B cell (primary cell): ENCODE measurements at regions not wholly inside any gene's neighbourhood (a gene's known extent, or its start where the extent isn't known, plus 50 kb on each side); places are given as distances from the start of the nearest gene placed in this dataset.

Experiments
- ATAC-seq: fragments of 200-7000 bp; cut with Tn5 transposase; one replicate; pipeline ENCODE4 v1.10.0; 2021; ENCODE audit warnings: low read depth, mild to moderate bottlenecking, moderate number of reproducible peaks, moderate library complexity
- CTCF ChIA-PET: fragments of 350-600 bp; sonication (Branson Sonifier 250); formaldehyde crosslinking; loops from one replicate; lab custom pipeline; 2021; ENCODE audit warnings: antibody characterized with exemption, inconsistent platforms; lab: Charles Lee
- POLR2A ChIA-PET: fragments of 350-600 bp; sonication (Branson Sonifier 250); formaldehyde crosslinking; loops from one replicate; lab custom pipeline; 2021; ENCODE audit warnings: antibody characterized with exemption; lab: Charles Lee
- DNase-seq: peaks from one replicate; pipeline ENCODE4 v3.0.0; 2013
- H2AFZ ChIP-seq: 2 replicates; pipeline ENCODE4 v1.6.1; 2012; ENCODE audit warnings: mild to moderate bottlenecking, low read depth, low read length; ENCODE audit not compliant: insufficient read depth, poor library complexity, severe bottlenecking
- H3K27ac ChIP-seq, 2 donors: 1 replicate in 1 of 2; 2 replicates in 1 of 2; pipeline ENCODE4 v1.5.1; 2012 to 2013; ENCODE audit warnings: low read length in 2 of 2, mild to moderate bottlenecking in 2 of 2, moderate library complexity in 1 of 2
- H3K27me3 ChIP-seq, 4 experiments: fragments of 200-600 bp in 1 of 4; sonication (generic) in 1 of 4; replicated peaks in 1 of 4; 1 replicate in 2 of 4; 2 replicates in 2 of 4; pipeline versions ENCODE4 v1.6.1 to v1.7.0; 2013 to 2016; ENCODE audit warnings: low read length in 3 of 4, mild to moderate bottlenecking in 2 of 4, mixed read lengths in 1 of 4, moderate library complexity in 1 of 4; ENCODE audit not compliant: insufficient read depth in 4 of 4, control insufficient read depth in 3 of 4; ENCODE audit errors: control extremely low read depth in 1 of 4
- H3K36me3 ChIP-seq, 2 experiments: replicated peaks in 1 of 2; 1 replicate in 1 of 2; 2 replicates in 1 of 2; pipeline versions ENCODE4 v1.6.1 to v1.7.1; 2013; ENCODE audit warnings: low read length in 1 of 2; ENCODE audit not compliant: insufficient read depth in 2 of 2, control insufficient read depth in 1 of 2; ENCODE audit errors: control extremely low read depth in 1 of 2, extremely low read depth in 1 of 2
- H3K4me1 ChIP-seq, 2 donors: fragments of 200-600 bp in 1 of 2; sonication (generic) in 1 of 2; 1 replicate in 1 of 2; 2 replicates in 1 of 2; pipeline versions ENCODE4 v1.5.1 to v1.6.1; 2013 to 2017; ENCODE audit warnings: low read length in 2 of 2; ENCODE audit not compliant: control insufficient read depth in 2 of 2, insufficient read depth in 2 of 2
- H3K4me2 ChIP-seq: replicated peaks from 2 replicates; pipeline ENCODE3; 2012; ENCODE audit warnings: mild to moderate bottlenecking, low read depth, low read length; ENCODE audit not compliant: poor library complexity, severe bottlenecking
- H3K4me3 ChIP-seq, 5 experiments: fragments of 200-600 bp in 1 of 5; sonication (generic) in 1 of 5; 1 replicate in 3 of 5; 2 replicates in 2 of 5; pipeline versions ENCODE4 v1.5.1 to v1.7.0; 2011 to 2016; ENCODE audit warnings: low read length in 4 of 5, mild to moderate bottlenecking in 4 of 5, low read depth in 2 of 5, control low read depth in 1 of 5, moderate library complexity in 1 of 5; ENCODE audit not compliant: insufficient read depth in 1 of 5; ENCODE audit errors: control extremely low read depth in 1 of 5, extremely low read depth in 1 of 5
- H3K79me2 ChIP-seq: fragments of 200-600 bp; sonication (generic); one replicate; pipeline ENCODE4 v1.6.0; 2016; ENCODE audit warnings: low read length; ENCODE audit not compliant: control insufficient read depth, insufficient read depth
- H3K9ac ChIP-seq: fragments of 200-600 bp; sonication (generic); 2 replicates; pipeline ENCODE4 v1.6.1; 2017; ENCODE audit warnings: mild to moderate bottlenecking, low read length, moderate library complexity
- H3K9me3 ChIP-seq, 3 donors: one replicate each; pipeline versions ENCODE4 v1.6.1 to v1.7.1; 2013; ENCODE audit warnings: low read length in 2 of 3; ENCODE audit not compliant: control insufficient read depth in 2 of 3, insufficient read depth in 1 of 3; ENCODE audit errors: control extremely low read depth in 1 of 3
- H4K20me1 ChIP-seq: 2 replicates; pipeline ENCODE4 v1.6.0; 2012; ENCODE audit warnings: mild to moderate bottlenecking, low read length; ENCODE audit not compliant: insufficient read depth, control insufficient read depth, poor library complexity, severe bottlenecking
- H3K27ac Mint-ChIP-seq: one replicate; pipeline ENCODE4 v1.8.0; 2021; ENCODE audit warnings: mixed read lengths
- H3K27me3 Mint-ChIP-seq: one replicate; pipeline ENCODE4 v1.8.0; 2021; ENCODE audit warnings: mixed read lengths
- H3K4me1 Mint-ChIP-seq: one replicate; pipeline ENCODE4 v1.8.0; 2021; ENCODE audit warnings: mixed read lengths
- H3K4me3 Mint-ChIP-seq: one replicate; pipeline ENCODE4 v1.8.0; 2021; ENCODE audit warnings: mixed read lengths
- H3K9me3 Mint-ChIP-seq: one replicate; pipeline ENCODE4 v1.8.0; 2022; ENCODE audit warnings: mixed read lengths; ENCODE audit not compliant: insufficient read depth
- CTCF ChIP-seq: fragments of 200-600 bp; IDR thresholded peaks from one replicate; pipeline ENCODE4 v1.8.0; 2022; ENCODE audit warnings: antibody characterized with exemption, mild to moderate bottlenecking
- EZH2 ChIP-seq: IDR thresholded peaks from 2 replicates; pipeline ENCODE4 v1.6.1; 2012; ENCODE audit warnings: borderline replicate concordance, low read depth, mild to moderate bottlenecking, moderate library complexity, low read length; ENCODE audit not compliant: insufficient read depth, poor library complexity, severe bottlenecking
- WGBS: methylation state at CpG from one replicate; pipeline ENCODE4 v1.1.5; 2013; ENCODE audit warnings: missing lambda C conversion rate; ENCODE audit not compliant: insufficient coverage; 5-methylcytosine and 5-hydroxymethylcytosine counted together
- intact Hi-C: fragments of 100-400 bp; cut with micrococcal nuclease; formaldehyde crosslinking; loops from one replicate; pipeline ENCODE4 v1.10.0; 2022

- no peaks in the 10 kb centered on the region for H3K9me3 ChIP-seq
- no peak for ATAC-seq
- intact Hi-C loops = no loop called here
- TF ChIP-seq EZH2 = no peak
- TF ChIP-seq CTCF = no peak
- Mint-ChIP-seq H3K4me1 (no peaks in the 10 kb centered on the region), H3K9me3 (peaks cover 4% of the 10 kb centered on the region), H3K27ac (no peak overlapping the region), H3K27me3 (no peaks in the 10 kb centered on the region), H3K4me3 (no peak overlapping the region)
- no peaks in the 10 kb centered on the region for H3K36me3 ChIP-seq
- no peak overlapping the region for H3K27ac ChIP-seq
- WGBS = no CpG with 5 or more reads among the region's 2 CpGs
- CTCF ChIA-PET = no interaction called here
- H3K79me2 ChIP-seq = no peaks in the 10 kb centered on the region
- no peaks in the 10 kb centered on the region for H3K27me3 ChIP-seq
- POLR2A ChIA-PET = no interaction called here
- H3K4me2 ChIP-seq = no peak overlapping the region
- no peak overlapping the region for H3K4me3 ChIP-seq
- no peak overlapping the region for H3K9ac ChIP-seq
- no peaks in the 10 kb centered on the region for H3K4me1 ChIP-seq
- DNase-seq = no peak
- H4K20me1 ChIP-seq = no peaks in the 10 kb centered on the region
- no peak overlapping the region for H2AFZ ChIP-seq
Observed at GRCh38 chr6:55983861-55984260, 108.5 kb upstream of the BMP5 start.

- no peak for TF ChIP-seq CTCF
- no peak for TF ChIP-seq EZH2
- POLR2A ChIA-PET = no interaction called here
- H3K36me3 ChIP-seq = no peaks in the 10 kb centered on the region
- H3K27me3 Mint-ChIP-seq = no peaks in the 10 kb centered on the region
- DNase-seq = no peak
- H3K4me3 Mint-ChIP-seq = no peak overlapping the region
- no peaks in the 10 kb centered on the region for H3K4me1 Mint-ChIP-seq
- no peak overlapping the region for H3K4me2 ChIP-seq
- H2AFZ ChIP-seq = no peak overlapping the region
- no peaks in the 10 kb centered on the region for H3K4me1 ChIP-seq
- H3K9me3 ChIP-seq = no peaks in the 10 kb centered on the region
- no peak for ATAC-seq
- CTCF ChIA-PET = no interaction called here
- peaks cover 4% of the 10 kb centered on the region for H3K9me3 Mint-ChIP-seq
- H3K27me3 ChIP-seq = no peaks in the 10 kb centered on the region
- H3K4me3 ChIP-seq = no peak overlapping the region
- intact Hi-C loops = no loop called here
- H3K27ac Mint-ChIP-seq = no peak overlapping the region
- no peaks in the 10 kb centered on the region for H3K79me2 ChIP-seq
- no peak overlapping the region for H3K27ac ChIP-seq
- H4K20me1 ChIP-seq = no peaks in the 10 kb centered on the region
- H3K9ac ChIP-seq = no peak overlapping the region
Observed at GRCh38 chr6:55981660-55982059, 106.3 kb upstream of the BMP5 start.
